ENCODE measurements at regions not wholly inside any gene's neighbourhood (a gene's known extent, or its start where the extent isn't known, plus 50 kb on each side); places are given as distances from the start of the nearest gene placed in this dataset.
A peak's percentile ranks its signal among the peaks of the same experiment; 100 is the strongest.
"Not testable (repeated sequence)": the region's sequence is repeated elsewhere in the genome, so short reads cannot be mapped to it uniquely, and the experiment has no call there.

GRCh38 chr1:222865718-222866117 lies 50.9 kb downstream of the DISP1 start:
- DNase-seq: no peak

- DNase-seq: no peak
These were observed 52.5 kb downstream of the DISP1 start for GRCh38 chr1:222867316-222867715.

- DNase-seq: no peak
These were observed 61.3 kb downstream of the DISP1 start for GRCh38 chr1:222876182-222876581.

GRCh38 chr1:222877854-222878253 lies 63.0 kb downstream of the DISP1 start:
- no peak for DNase-seq

- DNase-seq: peak in 1 of 5 experiments; percentile 66
These were observed 65.7 kb downstream of the DISP1 start for GRCh38 chr1:222880587-222880986.

GRCh38 chr1:222886194-222886854 lies 71.5 kb downstream of the DISP1 start:
- DNase-seq: no peak

GRCh38 chr1:222886878-222887351 lies 72.1 kb downstream of the DISP1 start:
- no peak for DNase-seq

GRCh38 chr1:222889440-222889839 lies 74.6 kb downstream of the DISP1 start:
- no peak for DNase-seq

GRCh38 chr1:222890716-222891115 lies 75.9 kb downstream of the DISP1 start:
- no peak for DNase-seq

- DNase-seq: no peak
These were observed 76.7 kb downstream of the DISP1 start for GRCh38 chr1:222891578-222891977.

- no peak for DNase-seq
These were observed 77.4 kb downstream of the DISP1 start for GRCh38 chr1:222892137-222892769.

- no peak for DNase-seq
These were observed 78.4 kb downstream of the DISP1 start for GRCh38 chr1:222893255-222893654.

GRCh38 chr1:222894331-222894730 lies 79.5 kb downstream of the DISP1 start:
- DNase-seq: no peak

GRCh38 chr1:222896630-222897526 lies 82.0 kb downstream of the DISP1 start:
- no peak for DNase-seq

- no peak for DNase-seq
These were observed 82.8 kb downstream of the DISP1 start for GRCh38 chr1:222897527-222898190.

GRCh38 chr1:222898191-222898527 lies 83.3 kb downstream of the DISP1 start:
- no peak for DNase-seq

- no peak for DNase-seq
These were observed 84.6 kb downstream of the DISP1 start for GRCh38 chr1:222899471-222899870.

- DNase-seq: no peak
These were observed 89.6 kb downstream of the DISP1 start for GRCh38 chr1:222904451-222904850.

GRCh38 chr1:222905151-222905550 lies 90.3 kb downstream of the DISP1 start:
- DNase-seq: no peak

- not testable (repeated sequence) for DNase-seq
These were observed 91.5 kb downstream of the DISP1 start for GRCh38 chr1:222906271-222906739.

GRCh38 chr1:222909586-222909985 lies 94.7 kb downstream of the DISP1 start:
- no peak for DNase-seq

GRCh38 chr1:222910699-222911098 lies 95.9 kb downstream of the DISP1 start:
- DNase-seq: no peak

- DNase-seq: no peak
These were observed 97.0 kb downstream of the DISP1 start for GRCh38 chr1:222911866-222912265.
